HG03558 (cell line): ENCODE measurements at regions not wholly inside any gene's neighbourhood (a gene's known extent, or its start where the extent isn't known, plus 50 kb on each side); places are given as distances from the start of the nearest gene placed in this dataset.
"Not testable (repeated sequence)": the region's sequence is repeated elsewhere in the genome, so short reads cannot be mapped to it uniquely, and the experiment has no call there.

Experiments
- ATAC-seq: cut with Tn5 transposase; IDR thresholded peaks from one replicate; pipeline ENCODE4 v1.9.1; 2021; ENCODE audit warnings: moderate number of reproducible peaks; ENCODE audit not compliant: unreplicated experiment; ENCODE audit errors: extremely low read depth

DNA sequence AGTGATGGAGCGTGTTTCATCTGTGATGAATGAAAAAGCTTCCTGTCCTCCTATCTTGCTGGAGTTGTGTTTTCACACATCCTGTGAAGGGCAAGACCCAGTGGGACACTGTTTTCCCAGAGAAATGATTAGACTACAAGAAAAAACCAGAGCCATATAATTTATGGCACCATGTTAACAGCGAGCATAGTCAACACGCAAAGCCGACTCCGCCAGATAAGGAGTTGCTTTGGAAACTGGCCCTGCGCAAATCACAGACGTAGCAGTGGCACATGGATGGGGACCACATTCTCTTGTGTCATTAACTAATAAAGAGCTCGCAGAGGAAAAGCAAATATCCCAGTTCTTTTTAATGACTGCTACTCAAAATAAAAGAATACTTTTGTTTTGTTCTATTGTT is 471.2 kb upstream of the RUNX1 start:
- ATAC-seq = no peak

DNA sequence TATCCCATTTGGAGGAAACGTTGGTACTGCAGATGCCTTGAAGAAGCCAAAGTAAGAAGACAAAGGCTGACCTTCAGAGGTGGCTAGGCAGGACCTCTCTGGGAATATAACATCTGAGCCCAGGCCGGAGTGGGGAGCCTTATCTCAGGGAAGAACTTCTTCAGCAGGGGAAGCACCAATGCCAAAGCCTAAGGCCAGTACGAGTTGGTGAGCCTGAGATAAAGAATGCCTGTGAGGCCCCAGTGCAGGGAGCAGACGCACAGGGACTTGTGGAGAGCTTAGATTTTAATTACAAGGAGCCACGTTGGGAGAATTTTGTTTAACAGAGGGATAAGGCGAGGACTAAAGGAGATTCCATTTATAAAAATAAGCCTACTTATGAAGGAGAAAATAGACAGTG is 468.8 kb upstream of the RUNX1 start:
- no peak for ATAC-seq

DNA sequence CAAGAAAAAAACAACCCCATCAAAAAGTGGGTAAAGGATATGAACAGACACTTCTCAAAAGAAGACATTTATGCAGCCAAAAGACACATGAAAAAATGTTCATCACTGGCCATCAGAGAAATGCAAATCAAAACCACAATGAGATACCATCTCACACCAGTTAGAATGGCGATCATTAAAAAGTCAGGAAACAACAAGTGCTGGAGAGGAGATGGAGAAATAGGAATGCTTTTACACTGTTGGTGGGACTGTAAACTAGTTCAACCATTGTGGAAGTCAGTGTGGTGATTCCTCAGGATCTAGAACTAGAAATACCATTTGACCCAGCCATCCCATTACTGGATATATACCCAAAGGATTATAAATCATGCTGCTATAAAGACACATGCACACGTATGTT is 467.2 kb upstream of the RUNX1 start:
- ATAC-seq = not testable (repeated sequence)

DNA sequence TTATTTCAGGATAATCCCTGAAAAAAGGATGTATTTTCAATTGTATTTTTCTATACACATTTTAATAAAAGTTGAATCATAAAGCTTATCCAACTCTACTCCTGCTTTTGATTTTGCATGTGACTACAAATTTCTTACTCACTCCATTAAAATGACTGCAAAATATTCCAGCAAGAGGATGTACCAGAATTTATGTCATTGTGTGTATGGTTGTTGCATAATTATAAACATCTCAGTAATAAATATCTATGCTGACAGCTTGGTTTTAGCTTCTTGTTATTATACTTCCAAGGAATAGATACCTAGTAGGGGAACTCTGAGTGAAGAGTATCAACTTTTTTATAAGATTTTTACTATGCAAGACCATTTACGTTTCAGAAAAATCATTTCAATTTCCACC is 463.2 kb upstream of the RUNX1 start:
- no peak for ATAC-seq

DNA sequence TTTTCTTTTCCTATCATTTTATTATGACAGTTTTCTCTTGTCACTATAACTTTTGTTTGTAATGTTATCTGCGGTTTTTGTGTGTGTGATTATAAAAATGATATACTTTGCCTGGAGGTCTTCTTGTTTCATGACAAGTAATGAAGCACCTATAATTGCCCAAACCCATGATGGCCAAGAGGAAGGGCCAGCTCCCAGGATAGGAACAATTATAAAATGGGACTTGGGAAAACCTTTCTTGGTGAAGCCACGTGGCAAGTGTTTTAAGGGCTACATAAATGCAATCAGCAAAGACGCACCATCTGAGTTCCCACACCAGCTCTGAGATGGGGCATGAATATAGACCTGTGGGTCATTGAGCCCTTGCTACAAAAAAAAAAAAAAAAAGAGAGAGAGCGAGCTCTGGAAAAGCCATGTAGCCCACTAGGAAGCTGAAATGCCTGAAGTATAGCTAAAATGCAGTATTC is 462.6 kb upstream of the RUNX1 start:
- no peak for ATAC-seq

DNA sequence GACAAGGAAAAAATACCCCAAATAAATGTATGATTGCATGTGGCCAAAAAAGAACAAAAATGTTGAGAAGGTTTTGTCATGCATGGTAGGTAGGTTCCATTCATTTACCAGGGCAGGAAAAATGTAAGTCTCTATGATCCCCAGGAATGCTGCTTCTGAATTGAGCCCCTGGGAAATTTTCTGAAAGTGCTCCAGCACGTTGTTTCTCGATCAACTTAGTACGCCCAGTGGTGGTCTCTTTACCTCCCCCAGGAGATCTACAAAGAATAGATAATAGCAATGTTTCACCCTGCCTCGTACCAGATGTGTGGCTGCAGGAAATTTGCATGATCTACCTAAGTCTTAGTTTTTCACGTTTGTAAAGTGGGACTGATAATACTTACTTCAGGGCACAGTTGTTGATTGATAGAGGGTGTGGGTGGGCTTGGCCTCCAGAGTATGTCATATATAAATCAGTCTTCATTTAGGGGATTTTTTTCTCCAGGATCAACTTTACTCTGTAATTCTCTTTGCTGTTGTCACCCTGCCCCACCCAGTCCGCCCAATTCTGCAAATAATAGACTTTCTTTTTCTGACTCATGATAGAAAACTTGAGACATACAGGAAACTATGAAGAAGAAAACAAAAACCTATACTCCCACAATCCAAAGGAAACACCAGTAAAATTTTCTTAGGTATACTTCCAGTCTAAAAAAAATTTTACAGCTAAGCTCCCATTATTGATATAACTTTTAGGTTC is 462.0 kb upstream of the RUNX1 start:
- no peak for ATAC-seq

DNA sequence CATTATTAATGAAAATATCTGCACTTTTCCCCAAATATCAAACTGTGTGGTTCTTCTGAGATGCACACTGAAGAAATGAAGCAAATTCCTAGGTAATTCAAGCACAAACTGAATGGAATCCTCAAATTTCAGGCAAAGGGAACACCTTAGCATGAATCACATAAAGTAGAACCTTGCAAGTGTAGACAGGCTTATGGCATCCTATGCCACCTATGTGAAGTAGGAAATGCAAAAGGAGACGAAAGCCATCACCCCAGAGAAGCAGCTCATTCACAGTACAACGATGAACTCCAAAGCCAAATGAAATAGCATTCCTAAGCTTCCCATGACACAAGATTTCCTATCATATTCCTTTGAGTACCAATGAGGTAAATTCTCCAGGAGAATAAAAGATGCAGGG is 461.2 kb upstream of the RUNX1 start:
- ATAC-seq = no peak

DNA sequence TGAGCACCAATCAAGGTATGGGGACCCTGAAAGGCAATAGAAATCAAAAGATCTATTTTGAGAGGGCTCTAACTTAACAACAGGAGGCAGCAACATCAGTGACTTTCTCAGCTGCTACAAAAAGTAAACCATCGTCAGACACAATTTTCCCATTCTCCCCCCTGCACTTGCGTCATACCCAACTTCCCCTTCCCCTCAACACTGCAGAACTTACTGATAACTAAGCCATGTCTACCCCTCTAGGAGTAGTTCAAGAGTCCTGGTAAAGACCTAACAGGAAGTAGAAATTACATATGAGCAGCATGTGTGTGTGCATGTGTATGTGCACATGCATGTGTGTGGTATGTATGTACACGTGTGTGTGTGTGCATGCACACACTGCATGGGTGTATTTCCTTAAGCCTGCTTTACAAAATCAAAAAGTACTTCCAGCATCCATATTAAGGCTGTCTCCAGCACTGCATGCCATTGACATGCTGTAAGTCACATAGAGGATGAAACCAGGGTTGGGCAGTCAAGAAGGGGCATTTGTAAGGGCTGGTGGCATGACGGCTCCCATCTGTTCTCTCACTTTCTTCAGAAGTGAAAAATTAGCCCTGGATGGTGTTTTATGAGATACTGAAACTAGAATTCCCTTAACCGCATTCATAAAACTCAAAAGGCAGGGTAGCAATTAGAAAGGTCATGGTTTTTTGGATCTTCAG is 460.1 kb upstream of the RUNX1 start:
- no peak for ATAC-seq

DNA sequence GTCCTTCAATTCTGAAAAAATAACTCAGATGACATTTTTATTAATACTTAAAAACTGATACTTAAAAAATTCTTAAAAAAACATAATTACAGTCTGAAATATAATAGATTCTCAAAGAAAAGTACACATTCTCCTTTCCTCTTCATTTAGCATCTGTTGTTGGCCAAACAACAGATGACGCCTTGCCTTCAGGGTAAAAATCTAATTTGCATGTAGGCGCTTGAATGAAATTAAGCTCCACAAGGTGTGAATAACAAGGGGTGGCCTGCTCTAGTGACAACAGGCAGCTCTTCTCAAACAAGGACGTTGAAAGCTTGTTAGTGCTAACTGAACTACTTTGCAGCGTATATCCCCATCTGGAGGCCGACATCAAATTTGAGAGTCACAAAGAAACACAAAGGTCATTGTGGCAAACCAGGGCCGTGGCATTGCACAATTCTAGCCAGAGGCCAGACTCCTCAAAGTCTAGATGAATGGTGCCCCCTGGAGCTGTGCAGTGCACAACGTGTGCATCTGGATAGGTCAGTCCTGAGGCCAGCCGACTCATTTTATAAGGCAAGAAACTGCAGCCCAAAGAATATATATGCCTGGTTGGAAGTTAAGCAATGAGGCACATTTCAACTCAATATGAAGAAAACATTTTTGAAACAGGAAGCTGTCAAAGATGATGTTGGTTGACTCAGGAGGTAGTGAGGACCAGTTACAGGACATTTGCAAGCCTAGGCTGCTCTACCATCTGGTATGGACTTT is 459.2 kb upstream of the RUNX1 start:
- ATAC-seq = no peak

DNA sequence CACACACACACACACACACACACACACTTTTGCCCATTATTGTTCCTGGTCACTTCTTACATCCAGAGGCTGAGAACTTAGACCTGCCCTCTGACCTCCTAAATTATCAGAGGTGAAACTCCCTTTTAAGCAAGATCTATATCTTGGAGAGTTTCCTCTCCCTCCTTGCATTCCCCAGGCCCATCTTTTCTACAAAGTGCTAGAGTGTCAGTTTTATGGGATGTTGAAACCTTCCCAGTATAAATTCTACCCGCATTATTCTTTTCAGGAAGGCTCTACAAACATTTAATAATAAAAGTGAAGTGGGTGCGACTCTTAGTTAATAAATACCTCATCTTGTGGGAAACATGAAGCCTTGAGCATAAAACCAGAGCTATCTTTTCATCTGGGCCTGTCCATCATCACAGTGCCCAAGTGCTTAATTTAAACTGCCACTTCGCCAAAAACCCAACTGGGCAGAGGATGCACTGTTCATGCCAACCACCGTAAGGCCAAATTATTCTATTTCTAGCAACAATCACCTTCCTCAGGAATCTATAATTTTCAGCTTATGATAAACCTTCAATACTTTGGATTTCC is 458.2 kb upstream of the RUNX1 start:
- no peak for ATAC-seq

DNA sequence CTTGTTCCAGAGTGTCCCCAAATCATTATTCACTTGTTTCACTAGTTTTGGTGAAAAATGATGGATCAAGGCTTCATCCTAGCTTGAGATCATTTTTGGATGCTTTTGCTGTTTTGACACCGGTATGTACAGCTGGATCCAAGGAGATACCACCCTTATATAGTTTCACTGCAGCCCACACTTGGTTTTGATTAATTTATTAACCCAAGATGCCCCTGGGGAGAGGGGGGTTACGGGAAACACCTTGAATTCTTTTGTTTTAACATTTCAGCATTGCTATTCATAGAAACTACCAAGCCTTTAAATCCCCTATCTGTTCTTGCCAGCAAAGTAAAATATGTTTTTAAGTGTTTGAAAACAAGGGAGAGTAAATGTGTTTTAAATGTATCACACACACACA is 457.7 kb upstream of the RUNX1 start:
- no peak for ATAC-seq

DNA sequence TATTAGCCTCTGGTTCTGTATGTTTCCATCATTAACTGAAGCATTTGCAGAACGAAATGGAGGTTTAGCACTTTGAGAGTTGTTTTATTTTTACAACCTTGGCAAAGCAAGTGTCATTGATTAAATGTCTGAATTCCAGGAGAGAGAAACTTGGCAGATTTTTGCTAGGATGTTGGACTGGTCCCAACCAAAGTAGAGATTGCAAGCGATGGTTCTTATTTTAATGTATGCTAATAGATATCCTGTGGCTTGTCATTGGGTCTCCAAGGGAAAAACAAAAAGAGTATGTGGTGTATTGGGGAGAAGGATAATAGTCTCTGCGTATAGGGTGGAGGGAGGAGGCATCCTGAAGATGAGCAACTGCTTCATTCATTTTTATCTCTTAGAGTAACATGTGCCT is 457.2 kb upstream of the RUNX1 start:
- no peak for ATAC-seq

DNA sequence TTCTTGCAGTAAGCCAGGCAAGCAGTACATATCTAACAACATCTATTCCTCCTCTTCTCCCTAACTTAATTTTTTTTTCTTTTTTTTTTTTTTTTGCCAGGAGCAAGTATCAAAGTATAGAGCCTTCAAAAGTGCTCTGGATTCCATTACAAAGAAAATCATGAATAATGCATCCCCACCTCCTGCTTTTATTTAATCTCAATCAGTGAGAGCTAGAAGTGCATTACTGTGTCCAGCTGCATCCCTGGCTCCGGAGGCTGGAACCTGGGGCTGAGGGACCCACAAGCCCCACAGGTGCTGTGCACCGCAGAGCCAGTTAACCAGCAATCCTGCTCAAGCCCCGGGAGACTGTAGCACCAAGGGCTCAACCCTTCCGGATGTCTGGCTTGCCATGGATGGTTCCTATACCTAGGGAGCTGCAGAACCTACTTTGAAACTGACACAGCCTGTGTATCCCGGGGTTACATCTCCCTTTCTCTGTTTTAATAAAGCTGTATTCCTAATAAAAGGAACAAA is 455.9 kb upstream of the RUNX1 start:
- ATAC-seq = no peak

DNA sequence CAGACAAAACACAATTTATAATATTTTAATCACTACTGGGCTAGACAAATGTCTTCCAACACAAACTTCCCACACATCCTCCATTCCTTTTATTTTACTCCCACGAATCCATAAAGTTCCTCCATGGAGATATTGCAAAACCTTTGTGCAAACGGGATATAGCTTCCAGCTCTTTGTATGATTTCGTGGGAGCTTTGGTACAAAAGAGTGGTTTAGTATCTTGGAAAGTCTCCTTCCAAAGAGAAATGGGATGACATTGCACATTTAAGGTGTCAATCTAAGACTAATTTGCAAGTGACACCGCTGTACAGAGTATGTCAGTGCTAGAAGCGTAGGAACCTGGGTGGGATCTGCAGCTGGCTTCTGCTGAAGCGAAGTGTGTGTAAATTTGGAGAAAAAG is 455.2 kb upstream of the RUNX1 start:
- no peak for ATAC-seq

DNA sequence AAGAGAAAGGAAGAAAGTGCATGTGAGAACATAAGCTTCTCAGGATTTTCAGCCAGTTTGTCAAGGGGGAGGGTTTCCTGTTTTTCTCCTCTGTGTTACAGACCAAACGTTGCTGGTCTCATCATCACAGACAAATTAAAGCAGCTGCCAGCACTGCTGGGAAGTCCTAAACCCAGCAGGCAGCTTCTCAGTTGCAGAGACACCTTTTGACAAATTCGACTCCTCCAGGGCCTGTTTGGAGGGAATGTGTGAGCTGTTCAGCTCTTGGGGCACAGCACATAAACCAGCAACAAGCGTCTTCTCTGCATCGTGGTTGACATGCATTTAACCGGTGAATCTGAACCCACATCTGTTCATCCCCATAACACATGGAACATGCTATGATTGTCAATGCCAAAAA is 454.6 kb upstream of the RUNX1 start:
- no peak for ATAC-seq

DNA sequence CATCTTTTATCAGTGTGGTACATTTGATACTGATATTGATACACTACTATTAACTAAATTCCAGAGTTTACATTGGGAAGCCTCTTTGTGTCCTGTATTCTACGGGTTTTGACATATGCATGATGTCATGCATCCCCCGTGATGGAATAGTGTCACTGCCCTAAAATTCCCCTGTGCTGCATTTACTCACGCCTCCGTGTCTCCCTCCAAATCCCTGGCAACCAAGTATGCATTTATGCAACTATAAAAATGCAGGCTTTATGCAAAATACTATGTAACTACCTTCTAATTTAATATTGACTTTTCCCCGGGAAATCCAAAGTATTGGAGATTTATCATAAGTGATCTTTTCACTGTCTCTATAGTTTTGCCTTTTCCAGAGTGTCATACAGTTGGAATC is 453.7 kb upstream of the RUNX1 start:
- no peak for ATAC-seq

DNA sequence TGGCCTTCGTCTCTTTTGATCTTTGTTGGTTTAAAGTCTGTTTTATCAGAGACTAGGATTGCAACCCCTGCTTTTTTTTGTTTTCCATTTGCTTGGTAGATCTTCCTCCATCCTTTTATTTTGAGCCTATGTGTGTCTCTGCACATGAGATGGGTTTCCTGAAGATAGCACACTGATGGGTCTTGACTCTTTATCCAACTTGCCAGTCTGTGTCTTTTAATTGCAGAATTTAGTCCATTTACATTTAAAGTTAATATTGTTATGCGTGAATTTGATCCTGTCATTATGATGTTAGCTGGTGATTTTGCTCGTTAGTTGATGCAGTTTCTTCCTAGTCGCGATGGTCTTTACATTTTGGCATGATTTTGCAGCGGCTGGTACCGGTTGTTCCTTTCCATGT is 448.4 kb upstream of the RUNX1 start:
- not testable (repeated sequence) for ATAC-seq

DNA sequence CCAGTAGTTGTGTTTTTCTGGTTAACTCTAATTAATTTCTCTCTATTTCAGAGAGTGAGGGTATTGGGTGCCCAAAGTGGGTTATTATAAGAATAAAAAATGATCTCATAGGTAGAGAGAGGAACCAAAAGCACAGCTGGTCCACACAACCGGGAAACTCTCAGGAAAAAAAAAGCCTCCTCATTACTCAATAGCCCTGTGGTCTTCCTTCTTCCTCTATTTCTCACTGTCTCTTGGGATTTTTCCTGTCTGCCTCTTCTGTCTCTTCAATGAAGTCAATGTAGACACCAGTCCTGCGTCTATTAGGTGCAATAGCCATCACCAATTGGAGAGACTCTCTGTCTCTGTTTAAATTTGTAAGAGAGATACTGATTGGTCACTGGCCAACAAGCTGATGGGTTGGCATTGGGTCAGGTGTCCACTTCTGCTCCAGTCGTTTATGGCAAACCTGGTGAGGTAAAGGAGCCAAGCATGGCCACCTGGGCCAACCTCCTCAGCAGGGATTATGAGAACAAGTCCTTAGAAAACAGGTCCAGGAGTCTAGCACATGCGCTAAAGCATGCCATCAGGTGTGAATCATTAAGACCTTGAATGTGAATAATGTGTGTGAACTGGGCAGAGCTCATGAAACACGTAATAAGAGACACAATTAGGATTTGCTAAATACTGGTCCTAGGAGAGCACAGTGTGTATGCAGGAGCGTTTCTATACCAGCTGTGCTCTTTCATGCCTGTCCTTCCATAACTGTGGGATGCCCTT is 443.0 kb upstream of the RUNX1 start:
- no peak for ATAC-seq

DNA sequence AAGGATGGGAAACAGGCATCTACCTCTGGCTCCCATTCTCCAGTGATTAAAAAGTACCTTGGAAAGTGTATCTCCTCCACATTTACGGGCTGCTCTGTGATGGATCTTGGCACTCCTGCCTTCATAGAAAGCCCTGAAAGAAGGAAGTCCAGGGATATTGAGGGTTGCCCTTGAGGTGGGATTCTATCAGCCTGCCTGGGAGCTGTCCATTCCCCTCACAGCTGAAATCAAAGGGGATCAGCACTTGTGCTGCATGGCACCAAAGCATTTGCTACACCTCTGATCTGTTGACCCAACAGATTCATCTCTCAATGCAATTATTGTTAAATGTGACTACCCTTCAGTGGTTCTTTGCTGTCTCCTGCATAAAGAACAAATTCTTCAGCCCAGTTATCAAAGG is 442.0 kb upstream of the RUNX1 start:
- ATAC-seq = no peak

DNA sequence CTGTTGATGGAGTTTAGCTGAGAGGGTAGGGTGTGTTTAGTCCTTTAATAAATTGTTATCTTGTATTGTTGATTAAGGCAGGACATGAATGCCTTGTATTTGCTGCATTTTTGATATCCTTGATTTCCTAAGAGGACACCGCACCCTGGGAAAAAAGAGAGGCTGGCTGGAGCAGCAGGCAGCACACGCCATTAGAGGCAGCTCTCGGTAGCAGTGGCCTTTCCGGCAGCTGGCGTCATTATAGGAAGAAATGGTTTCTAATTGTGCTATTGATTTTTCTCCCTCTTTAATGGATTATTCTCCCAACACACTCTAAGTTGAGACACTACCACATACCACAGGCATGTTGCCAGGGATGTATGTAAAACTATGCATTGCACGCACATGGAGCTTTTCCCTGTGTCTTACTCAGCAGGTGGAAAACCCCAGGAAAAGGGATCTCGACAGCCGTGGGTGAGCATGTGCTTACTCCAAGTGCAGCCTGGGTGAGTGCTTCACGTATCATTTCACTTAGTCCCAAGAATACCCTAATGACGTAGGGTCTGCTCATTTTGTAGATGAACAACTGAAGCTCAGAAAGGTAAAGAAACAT is 440.4 kb upstream of the RUNX1 start:
- no peak for ATAC-seq
